DOHH2 (cell line): ENCODE measurements at regions not wholly inside any gene's neighbourhood (a gene's known extent, or its start where the extent isn't known, plus 50 kb on each side); places are given as distances from the start of the nearest gene placed in this dataset.

Source experiments
- H3F3A ChIP-seq: fragments of 200-600 bp; sonication (generic), shearing (Covaris generic); 2 replicates; pipeline ENCODE4 v1.6.0; 2016; ENCODE audit warnings: antibody characterized with exemption, mild to moderate bottlenecking; ENCODE audit not compliant: control insufficient read depth, insufficient read depth
- H3K27ac ChIP-seq: fragments of 200-600 bp; sonication (generic); 2 replicates; pipeline ENCODE4 v1.5.1; 2014; ENCODE audit warnings: low read depth, mild to moderate bottlenecking, low read length, moderate library complexity
- H3K27me3 ChIP-seq: fragments of 200-600 bp; sonication (generic); 2 replicates; pipeline ENCODE4 v1.6.1; 2014; ENCODE audit warnings: mild to moderate bottlenecking, low read length, mixed read lengths; ENCODE audit not compliant: control insufficient read depth
- H3K36me3 ChIP-seq: fragments of 200-600 bp; sonication (generic); 2 replicates; pipeline ENCODE4 v1.6.1; 2014; ENCODE audit warnings: mild to moderate bottlenecking, low read length, moderate library complexity, mixed read lengths; ENCODE audit not compliant: control insufficient read depth
- H3K4me1 ChIP-seq: fragments of 200-600 bp; sonication (generic); 2 replicates; pipeline ENCODE4 v1.6.1; 2014; ENCODE audit warnings: mild to moderate bottlenecking, low read length, mixed read lengths; ENCODE audit not compliant: control insufficient read depth
- H3K4me2 ChIP-seq: fragments of 200-600 bp; sonication (generic); 2 replicates; pipeline ENCODE4 v1.6.0; 2014; ENCODE audit warnings: mild to moderate bottlenecking, low read length, moderate library complexity
- H3K4me3 ChIP-seq: fragments of 200-600 bp; sonication (generic); 2 replicates; pipeline ENCODE4 v1.5.1; 2014; ENCODE audit warnings: mild to moderate bottlenecking, low read length, mixed read lengths
- H3K79me2 ChIP-seq: fragments of 200-600 bp; sonication (generic); 2 replicates; pipeline ENCODE4 v1.6.1; 2014; ENCODE audit warnings: mild to moderate bottlenecking, low read length, mixed read lengths; ENCODE audit not compliant: control insufficient read depth
- H3K9me2 ChIP-seq: fragments of 200-600 bp; sonication (generic); replicated peaks from 2 replicates; pipeline ENCODE4 v1.6.1; 2014; ENCODE audit warnings: mild to moderate bottlenecking, low read length, mixed read lengths; ENCODE audit not compliant: control insufficient read depth
- H3K9me3 ChIP-seq: fragments of 200-600 bp; sonication (generic); 2 replicates; pipeline ENCODE4 v1.6.1; 2014; ENCODE audit warnings: antibody characterized with exemption, low read length, mixed read lengths; ENCODE audit not compliant: control insufficient read depth, insufficient read depth
- H4K20me1 ChIP-seq: fragments of 200-600 bp; sonication (generic); 2 replicates; pipeline ENCODE4 v1.6.0; 2014; ENCODE audit warnings: low read depth, mild to moderate bottlenecking, antibody characterized with exemption, low read length, moderate library complexity; ENCODE audit not compliant: control insufficient read depth, insufficient read depth
- EZH2phosphoT487 ChIP-seq: fragments of 200-600 bp; sonication (generic); IDR thresholded peaks from 2 replicates; pipeline ENCODE4 v1.6.1; 2017; ENCODE audit warnings: borderline replicate concordance, mild to moderate bottlenecking, antibody characterized with exemption, low read length, moderate library complexity, mixed read lengths
- TF ChIP-seq, protein P1 (sequence below): fragments of 200-600 bp; sonication (generic); IDR thresholded peaks from one replicate; pipeline ENCODE4 v1.5.1; 2014; ENCODE audit warnings: antibody characterized with exemption, mild to moderate bottlenecking, low read depth, low read length; ENCODE audit not compliant: poor library complexity, severe bottlenecking

DNA sequence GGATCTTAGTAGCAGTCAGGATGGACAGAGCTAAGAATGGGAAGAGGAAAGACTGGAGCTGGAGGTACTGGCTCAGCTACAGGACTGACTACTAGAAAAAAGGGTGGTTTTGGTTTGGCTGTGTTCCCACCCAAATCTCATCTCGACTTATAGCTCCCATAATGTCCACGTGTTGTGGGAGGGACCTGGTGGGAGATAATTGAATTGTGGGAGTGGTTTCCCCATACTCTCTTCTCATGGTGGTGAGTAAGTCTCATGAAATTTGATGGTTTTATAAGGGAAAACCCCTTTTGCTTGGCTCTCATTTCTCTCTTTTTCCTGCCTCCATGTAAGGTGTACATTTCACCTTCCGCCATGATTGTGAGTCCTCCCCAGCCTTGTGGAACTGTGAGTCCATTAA lies 466.5 kb upstream of the DEPDC1 start:
- H3K9me2 ChIP-seq, result no peaks in the 10 kb centered on the region
- no peaks in the 10 kb centered on the region for H3F3A ChIP-seq
- H3K27me3 ChIP-seq, result no peaks in the 10 kb centered on the region
- H3K4me3 ChIP-seq, result no peak overlapping the region
- no peaks in the 10 kb centered on the region for H3K36me3 ChIP-seq
- H3K79me2 ChIP-seq, result no peaks in the 10 kb centered on the region
- peaks cover 19% of the 10 kb centered on the region for H3K4me1 ChIP-seq
- H3K9me3 ChIP-seq, result no peaks in the 10 kb centered on the region
- no peak overlapping the region for H3K4me2 ChIP-seq
- H3K27ac ChIP-seq, result no peak overlapping the region
- H4K20me1 ChIP-seq, result no peaks in the 10 kb centered on the region
- TF ChIP-seq, protein P1, sequence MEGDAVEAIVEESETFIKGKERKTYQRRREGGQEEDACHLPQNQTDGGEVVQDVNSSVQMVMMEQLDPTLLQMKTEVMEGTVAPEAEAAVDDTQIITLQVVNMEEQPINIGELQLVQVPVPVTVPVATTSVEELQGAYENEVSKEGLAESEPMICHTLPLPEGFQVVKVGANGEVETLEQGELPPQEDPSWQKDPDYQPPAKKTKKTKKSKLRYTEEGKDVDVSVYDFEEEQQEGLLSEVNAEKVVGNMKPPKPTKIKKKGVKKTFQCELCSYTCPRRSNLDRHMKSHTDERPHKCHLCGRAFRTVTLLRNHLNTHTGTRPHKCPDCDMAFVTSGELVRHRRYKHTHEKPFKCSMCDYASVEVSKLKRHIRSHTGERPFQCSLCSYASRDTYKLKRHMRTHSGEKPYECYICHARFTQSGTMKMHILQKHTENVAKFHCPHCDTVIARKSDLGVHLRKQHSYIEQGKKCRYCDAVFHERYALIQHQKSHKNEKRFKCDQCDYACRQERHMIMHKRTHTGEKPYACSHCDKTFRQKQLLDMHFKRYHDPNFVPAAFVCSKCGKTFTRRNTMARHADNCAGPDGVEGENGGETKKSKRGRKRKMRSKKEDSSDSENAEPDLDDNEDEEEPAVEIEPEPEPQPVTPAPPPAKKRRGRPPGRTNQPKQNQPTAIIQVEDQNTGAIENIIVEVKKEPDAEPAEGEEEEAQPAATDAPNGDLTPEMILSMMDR, result no peak
- no peak for TF ChIP-seq EZH2phosphoT487

DNA sequence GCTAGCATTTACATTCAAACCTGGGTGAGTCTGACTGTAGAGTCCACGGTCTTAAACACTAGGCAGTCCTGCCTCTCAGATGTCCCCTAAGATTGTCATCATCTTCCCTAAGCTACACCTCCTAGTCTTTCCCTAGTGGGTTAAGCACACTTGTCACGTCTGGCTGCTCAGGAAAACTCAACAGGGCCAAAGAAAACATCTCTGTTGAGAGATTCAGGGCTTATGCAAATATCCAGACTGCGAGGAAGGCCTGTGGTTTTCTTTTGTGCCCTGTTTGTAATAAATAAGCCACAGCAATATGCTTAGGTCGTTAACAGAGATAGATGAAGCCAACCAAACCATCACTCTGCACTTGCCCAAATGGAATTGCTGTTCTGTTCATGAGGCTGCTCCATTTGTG lies 472.6 kb upstream of the DEPDC1 start:
- Histone ChIP-seq H3K9me2 (no peaks in the 10 kb centered on the region), H3K4me3 (peak overlapping the region; percentile 58), H3K4me2 (peak overlapping the region; percentile 73), H3K9me3 (no peaks in the 10 kb centered on the region), H3K79me2 (no peaks in the 10 kb centered on the region), H3K36me3 (no peaks in the 10 kb centered on the region), H4K20me1 (no peaks in the 10 kb centered on the region), H3K27ac (peak overlapping the region; percentile 51), H3K4me1 (peaks cover 43% of the 10 kb centered on the region), H3F3A (no peaks in the 10 kb centered on the region), H3K27me3 (no peaks in the 10 kb centered on the region)
- TF ChIP-seq EZH2phosphoT487, result no peak
- TF ChIP-seq, protein P1, result no peak

DNA sequence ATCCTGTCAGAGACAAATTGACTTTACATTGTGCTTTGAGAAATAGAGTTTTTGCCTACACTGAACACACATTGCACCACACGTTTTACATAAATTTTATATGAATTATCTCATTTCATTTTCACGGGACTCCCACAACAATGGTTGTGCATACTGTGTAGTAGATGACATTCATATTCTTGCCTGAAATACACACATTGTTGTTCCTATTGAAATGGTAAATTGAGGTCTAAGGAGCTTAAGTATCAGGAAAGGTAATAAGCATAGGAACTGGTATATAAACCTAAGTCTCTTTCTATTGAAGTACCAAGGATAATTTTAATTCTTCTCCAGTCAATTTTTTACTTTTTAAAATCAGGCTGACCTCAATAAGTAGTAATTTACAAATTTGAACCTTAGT lies 473.7 kb upstream of the DEPDC1 start:
- no peak for TF ChIP-seq EZH2phosphoT487
- TF ChIP-seq, protein P1, result no peak
- H3K4me1 ChIP-seq, result peaks cover 37% of the 10 kb centered on the region
- no peak overlapping the region for H3K27ac ChIP-seq
- H3F3A ChIP-seq, result no peaks in the 10 kb centered on the region
- no peaks in the 10 kb centered on the region for H3K27me3 ChIP-seq
- no peaks in the 10 kb centered on the region for H3K9me3 ChIP-seq
- H3K79me2 ChIP-seq, result no peaks in the 10 kb centered on the region
- no peaks in the 10 kb centered on the region for H3K36me3 ChIP-seq
- no peaks in the 10 kb centered on the region for H4K20me1 ChIP-seq
- peak overlapping the region; percentile 58; the same call in 1 of the 2 replicates for H3K4me3 ChIP-seq
- peak overlapping the region; percentile 73 for H3K4me2 ChIP-seq
- no peaks in the 10 kb centered on the region for H3K9me2 ChIP-seq
